KG1 (cell line): ENCODE measurements at regions not wholly inside any gene's neighbourhood (a gene's known extent, or its start where the extent isn't known, plus 50 kb on each side); places are given as distances from the start of the nearest gene placed in this dataset.

Source experiments
- DNase-seq: peaks from one replicate; lab custom pipeline; 2025; lab: John Stamatoyannopoulos, UW

- DNase-seq: no peak
Measured at GRCh38 chr15:53462651-53463050, 296.8 kb downstream of the WDR72 start.

GRCh38 chr15:53461677-53462076, 297.8 kb downstream of the WDR72 start:
- DNase-seq: no peak

DNA sequence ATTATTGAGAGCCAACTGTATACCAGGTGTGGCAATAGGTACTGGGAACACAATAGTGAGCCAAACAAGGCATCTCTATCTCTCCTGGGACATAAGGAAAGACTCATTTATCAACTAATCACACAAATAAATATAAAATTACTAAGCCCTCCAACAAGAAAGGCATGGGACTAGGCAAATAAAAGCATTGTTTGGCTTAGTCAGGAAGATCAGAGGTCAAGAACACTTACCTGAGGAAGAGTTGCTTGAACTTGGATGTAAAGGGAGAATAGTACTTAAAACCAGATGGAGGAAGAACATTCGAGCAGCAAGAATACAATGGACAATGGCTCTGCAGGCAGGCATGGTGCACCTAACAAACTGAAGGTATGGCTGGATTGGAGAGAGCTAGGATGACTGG, 300.7 kb downstream of the WDR72 start:
- no peak for DNase-seq

DNA sequence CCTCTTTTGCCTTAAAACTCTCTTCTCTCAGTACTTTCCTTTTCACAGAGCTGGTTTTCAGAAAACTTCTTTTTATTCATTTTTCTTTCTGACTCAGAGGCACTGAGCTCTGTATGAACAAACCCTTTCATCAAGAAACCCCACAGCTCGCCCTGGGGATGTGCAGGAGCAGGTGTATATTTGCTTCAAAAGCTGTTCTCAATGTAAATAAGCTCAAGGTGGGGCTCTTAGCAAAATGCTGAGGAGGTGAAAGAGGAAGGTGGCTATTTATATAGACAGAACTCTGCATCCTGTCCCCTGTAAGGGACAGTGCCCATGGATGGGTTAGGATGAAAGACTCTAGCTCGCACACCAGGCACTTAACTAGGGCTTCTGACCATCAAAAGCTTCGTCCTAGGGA, 302.0 kb downstream of the WDR72 start:
- no peak for DNase-seq

- no peak for DNase-seq
Measured at GRCh38 chr15:53454843-53455721, 304.4 kb downstream of the WDR72 start.

DNA sequence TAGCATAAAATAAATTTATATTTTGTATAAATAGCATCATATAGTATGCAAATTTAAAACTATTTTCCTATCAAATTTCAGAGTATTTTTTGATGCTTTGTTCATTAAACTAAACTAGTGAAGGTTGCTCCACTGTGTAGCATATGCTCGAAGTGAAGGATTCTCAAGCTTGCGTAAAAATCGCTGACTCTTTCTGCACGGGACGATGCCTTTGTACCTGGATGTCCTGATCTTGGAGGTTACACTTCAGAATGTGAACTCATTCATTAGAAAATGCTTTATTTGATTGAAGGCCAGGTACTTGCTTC, 305.0 kb downstream of the WDR72 start:
- DNase-seq: no peak

GRCh38 chr15:53453253-53454105, 306.0 kb downstream of the WDR72 start:
- no peak for DNase-seq

DNA sequence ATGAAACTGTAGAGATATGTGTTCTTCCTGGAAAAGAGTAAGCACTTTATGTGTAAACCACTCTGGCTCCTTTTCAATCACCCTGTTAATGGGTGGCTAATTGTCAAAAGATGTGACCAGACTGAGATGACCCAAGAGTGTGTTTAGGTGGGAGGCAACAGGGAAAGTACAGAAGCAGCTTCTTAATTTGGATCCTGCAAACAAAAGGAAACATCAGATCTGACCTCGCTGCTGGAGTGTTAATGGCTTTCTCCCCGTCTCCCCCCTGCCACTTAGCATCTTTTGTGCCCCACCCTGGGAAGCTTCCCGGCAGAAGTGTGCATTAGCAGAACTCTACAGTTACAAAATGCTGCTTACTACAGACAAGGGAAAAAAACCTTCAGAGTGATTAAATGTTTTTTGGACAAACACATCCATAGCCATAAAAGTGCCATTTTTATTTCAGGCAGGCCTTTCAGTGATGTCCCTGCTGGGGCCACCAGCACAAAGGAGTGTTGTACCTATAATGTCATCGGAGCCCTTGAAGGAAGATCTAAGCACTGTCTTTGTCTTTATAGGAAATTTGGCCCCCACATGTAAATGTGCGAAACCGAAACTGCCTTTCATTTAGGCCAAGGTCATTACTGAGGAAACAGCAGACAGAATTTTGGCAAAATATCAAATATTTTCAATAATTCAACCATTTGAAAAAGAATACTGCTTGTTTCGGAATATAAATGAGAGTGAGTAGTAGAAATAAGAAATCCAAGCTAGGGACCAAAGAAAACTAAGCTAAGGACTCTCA, 311.0 kb downstream of the WDR72 start:
- DNase-seq: no peak

DNA sequence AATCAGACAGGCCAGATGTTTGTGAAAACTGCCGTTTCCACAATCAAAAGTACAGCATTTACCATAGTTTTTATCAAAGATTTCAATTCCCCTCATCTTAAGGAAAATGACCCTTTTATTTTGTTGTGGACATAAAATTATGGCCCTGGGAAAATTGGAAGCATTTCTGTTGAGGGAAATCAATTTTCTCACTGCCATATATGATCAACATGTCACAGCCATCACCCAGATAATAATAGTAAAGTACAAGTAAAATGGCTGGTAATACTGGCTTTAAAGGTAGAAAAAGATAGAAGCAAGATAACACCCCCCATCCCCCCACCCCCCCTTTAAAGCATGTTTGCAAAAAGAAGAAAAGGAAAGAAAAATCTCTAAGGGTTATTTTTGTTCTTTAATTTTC, 311.7 kb downstream of the WDR72 start:
- DNase-seq: no peak

DNA sequence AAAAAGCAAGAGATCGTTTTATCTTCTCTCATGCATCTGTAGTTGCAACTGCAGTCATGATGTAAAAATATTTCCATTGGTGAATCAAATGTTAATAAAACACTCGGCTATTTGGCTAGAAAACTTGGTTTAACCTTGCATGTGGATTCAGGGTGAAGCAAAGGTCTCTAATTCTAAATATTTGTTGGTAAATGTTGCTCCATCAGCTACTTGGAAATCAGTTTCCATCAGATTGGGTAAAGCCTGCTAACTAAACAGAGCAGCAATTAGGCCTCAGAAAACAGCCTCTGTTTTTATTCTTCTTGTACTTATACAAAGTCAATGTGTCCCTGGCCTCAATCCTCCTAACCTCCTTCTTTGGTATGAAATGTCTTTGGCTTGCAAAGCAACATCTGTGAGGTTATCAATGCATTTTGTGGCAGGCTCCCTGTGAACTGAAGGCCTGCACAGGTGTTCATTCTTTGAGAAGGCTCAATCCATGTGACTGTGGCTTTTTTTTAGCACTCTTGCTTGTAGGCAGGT, 312.3 kb downstream of the WDR72 start:
- no peak for DNase-seq

GRCh38 chr15:53446376-53446775, 313.1 kb downstream of the WDR72 start:
- no peak for DNase-seq

GRCh38 chr15:53445531-53445930, 313.9 kb downstream of the WDR72 start:
- DNase-seq: no peak

- DNase-seq: no peak
Measured at GRCh38 chr15:53437985-53438841, 321.2 kb downstream of the WDR72 start.

DNA sequence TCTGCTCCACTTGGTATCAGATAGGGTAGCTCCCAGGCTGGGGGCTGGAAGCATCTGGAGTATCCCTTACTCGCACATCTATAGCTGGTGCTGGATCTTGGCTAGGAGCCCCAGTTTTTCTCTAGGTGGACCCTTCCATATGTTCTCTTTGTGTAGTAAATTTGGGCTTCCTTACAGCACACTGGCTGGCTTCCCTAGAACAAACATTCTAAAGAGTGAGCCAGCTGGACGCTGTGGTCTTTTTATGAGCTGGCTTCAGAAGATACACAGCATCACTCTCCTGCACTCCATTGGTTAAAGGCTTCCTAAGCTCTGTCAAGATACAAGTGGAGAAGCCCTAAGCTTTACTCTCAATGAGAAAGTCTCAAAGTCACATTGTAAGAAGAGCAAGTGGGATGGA, 322.1 kb downstream of the WDR72 start:
- DNase-seq: no peak

DNA sequence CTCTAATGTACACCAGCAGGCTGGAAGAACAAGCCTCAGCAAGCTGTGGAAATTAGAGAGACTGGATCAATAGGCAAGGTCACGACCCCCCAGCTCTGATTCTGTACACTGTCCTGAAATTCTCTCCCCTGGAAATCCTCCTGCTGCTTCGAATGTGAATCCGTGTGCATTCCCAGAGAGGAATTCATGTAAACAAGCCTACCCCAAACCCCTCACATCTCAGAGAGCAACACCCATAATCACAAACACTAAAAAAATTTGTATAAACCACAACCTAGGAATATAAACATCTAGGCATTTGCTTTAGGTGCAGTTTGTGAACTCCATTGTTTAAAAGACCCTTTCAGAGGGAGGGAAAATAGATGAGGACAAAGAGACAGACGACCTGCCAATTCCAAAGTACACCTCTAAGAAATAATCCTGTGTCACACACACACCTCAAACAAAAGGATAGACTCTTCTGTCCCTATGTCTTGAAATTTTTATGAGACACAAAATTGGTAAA, 325.2 kb downstream of the WDR72 start:
- no peak for DNase-seq

DNA sequence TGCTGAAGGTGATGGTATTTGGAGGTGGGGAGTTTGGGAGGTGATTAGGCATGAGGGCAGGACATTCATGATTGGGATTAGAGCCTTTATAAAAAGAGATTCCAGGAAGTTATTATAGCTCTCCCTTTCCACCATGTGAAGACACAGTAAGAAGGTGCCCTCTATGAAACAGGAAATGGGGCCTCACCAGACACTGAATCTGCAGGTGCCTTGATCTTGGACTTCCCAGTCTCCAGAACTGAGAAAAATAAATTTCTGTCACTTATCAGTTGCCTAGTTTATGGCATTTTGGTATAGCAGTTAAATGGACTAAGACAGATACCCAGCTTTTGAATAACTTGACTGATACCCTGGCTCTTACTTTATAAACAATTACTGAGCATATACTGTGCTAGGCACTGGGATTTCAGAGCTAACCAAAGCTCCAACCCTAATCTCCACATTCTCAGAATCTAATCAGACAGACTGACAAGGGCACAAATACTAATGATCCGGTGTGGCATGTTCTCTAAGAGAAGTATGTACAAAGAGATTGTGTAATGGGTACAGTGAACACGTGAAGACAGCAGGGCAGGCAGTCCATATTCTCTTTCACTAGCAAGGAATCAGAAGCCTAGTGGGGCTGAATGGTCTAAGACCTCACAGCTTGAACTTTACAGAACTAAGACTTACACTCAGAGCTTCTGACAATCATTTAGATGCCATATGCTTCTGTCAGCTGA, 343.1 kb downstream of the WDR72 start:
- no peak for DNase-seq

DNA sequence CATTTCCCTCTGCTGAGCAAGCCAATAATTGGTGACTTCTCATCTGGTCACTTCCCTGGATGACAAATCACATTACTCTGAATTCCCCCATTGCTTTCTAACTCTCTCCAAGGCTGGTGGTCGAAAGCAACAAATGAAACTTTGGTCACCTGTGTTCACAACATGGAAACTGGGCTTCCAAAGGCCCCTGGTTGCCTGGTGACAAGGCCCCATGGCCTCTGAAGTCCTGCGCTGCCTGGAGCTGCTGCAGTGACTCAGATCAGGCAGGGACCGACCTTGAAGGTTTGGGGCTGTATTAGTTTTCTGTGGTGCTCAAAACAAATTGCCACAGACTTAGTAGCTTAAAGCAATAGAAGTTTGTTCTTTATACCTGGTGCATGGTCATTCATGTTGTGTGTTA, 345.3 kb downstream of the WDR72 start:
- no peak for DNase-seq

- no peak for DNase-seq
Measured at GRCh38 chr15:53412542-53412941, 346.9 kb downstream of the WDR72 start.

DNA sequence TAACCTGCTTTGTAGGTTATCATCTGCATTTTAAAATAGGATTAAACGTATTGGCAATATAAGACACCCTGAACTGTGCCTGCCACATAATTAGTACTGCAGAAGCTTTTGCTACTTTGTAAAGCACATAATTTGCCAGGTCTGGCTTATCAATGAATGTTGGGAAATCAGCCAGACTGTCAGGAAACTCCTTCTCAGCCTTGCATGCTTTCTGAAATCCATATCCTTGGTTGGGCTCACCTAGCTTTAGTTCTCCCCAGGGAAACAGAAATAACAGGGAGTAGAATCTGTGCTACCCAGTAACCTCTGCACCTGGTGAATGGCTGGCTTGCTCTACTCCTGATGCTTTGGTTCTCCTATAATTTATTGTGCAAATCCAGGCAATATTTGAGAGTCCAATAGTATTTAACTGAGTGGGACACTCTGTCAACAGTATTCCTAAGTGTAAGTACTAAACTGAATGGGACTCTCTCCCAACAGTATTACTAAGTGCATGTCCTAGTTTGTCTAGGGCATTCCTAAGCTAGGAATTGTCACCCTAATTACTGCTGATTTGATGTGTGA, 354.5 kb downstream of the WDR72 start:
- DNase-seq: no peak

GRCh38 chr15:53401503-53401902, 358.0 kb downstream of the WDR72 start:
- no peak for DNase-seq
